ENCODE measurements at regions not wholly inside any gene's neighbourhood (a gene's known extent, or its start where the extent isn't known, plus 50 kb on each side); places are given as distances from the start of the nearest gene placed in this dataset.
"Not testable (repeated sequence)": the region's sequence is repeated elsewhere in the genome, so short reads cannot be mapped to it uniquely, and the experiment has no call there.

DNA sequence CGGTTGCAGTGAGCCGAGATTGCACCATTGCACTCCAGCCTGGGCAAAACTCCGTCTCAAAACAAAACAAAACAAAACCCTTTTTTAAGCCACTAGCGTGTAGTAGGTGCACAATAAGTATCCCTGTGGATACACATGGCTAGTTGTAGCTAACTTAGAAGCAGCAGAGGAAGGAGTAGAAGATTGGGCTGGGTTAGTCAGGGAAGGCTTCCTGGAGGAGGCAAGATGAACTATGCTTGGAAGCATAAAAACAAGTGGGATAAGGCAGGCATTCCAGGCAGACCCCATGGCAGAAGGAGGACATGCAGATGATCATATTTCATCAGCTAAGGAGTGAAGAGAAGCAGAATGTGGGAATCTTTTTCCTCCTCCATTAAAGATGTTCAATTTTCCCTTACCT lies 83.4 kb downstream of the IRX5 start:
- H3K4me3 ChIP-seq (ENCODE audit: low read depth, low read length) = no peak overlapping the region
- DNase-seq (ENCODE audit: low read depth) = no peak

DNA sequence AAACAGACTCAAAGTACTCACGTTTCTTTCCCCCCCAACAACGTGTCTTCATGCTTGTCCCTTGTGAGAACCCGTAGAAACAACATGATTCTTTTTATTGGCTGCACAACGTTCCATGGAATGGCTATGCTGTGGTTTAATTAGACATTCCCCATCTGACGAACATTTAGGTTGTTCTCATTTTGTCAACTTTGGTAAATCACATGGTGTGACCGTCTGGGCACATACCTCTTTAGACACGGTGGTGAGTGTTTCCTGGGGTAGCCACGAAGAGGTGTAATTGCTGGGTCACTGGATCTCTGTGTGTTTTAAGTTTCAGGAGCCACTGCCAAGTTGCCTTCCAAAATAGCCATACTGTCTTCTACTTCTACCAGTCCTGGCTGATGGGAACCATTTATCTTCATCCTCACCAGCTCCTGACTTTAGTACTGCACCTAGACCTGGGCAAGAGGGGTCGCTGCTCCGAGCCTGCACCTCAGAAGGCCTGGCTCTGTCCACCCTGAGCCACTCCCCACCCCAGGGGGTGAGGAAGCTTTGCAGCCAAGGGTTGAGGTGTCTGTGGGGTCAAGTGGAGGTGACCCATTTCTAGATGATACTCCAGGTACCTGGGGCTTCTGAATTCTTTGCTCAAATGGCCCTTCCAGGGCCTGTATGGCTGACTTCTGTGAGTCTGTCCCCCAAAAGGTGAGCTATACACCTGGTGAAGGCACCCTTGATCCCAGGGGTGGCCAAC lies 84.7 kb downstream of the IRX5 start:
- no peak for DNase-seq (ENCODE audit: low read depth)
- H3K4me3 ChIP-seq (ENCODE audit: low read depth, low read length) = no peak overlapping the region

DNA sequence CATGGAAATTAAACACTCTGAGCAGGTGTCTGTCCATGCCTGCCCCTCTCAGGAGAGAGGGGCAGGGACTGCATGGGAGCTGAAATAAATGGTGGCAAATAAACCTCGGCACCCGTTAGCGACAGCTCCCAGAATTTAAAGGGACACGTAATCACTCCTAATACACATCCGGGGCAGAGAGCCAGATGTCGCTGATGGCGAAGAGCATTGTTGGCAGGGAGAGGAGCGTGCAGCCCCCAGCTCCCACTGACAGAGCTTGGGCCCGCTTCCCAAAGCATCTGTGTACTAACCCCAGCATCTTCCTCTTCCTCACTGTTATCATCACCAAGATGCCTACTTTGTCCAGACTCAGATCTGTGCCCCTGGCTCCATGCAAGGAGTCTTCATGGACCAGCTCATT lies 85.8 kb downstream of the IRX5 start:
- no peak overlapping the region for H3K4me3 ChIP-seq (ENCODE audit: low read depth, low read length)
- DNase-seq (ENCODE audit: low read depth) = no peak

- DNase-seq (ENCODE audit: low read depth) = no peak
- H3K4me3 ChIP-seq (ENCODE audit: low read depth, low read length) = no peak overlapping the region
These were observed 86.7 kb downstream of the IRX5 start for GRCh38 chr16:55017321-55017720.

- DNase-seq (ENCODE audit: low read depth) = no peak
- H3K4me3 ChIP-seq (ENCODE audit: low read depth, low read length) = no peak overlapping the region
These were observed 88.2 kb downstream of the IRX5 start for GRCh38 chr16:55018881-55019280.

GRCh38 chr16:55019419-55020131 lies 88.9 kb downstream of the IRX5 start:
- no peak for DNase-seq (ENCODE audit: low read depth)
- H3K4me3 ChIP-seq (ENCODE audit: low read depth, low read length) = no peak overlapping the region

DNA sequence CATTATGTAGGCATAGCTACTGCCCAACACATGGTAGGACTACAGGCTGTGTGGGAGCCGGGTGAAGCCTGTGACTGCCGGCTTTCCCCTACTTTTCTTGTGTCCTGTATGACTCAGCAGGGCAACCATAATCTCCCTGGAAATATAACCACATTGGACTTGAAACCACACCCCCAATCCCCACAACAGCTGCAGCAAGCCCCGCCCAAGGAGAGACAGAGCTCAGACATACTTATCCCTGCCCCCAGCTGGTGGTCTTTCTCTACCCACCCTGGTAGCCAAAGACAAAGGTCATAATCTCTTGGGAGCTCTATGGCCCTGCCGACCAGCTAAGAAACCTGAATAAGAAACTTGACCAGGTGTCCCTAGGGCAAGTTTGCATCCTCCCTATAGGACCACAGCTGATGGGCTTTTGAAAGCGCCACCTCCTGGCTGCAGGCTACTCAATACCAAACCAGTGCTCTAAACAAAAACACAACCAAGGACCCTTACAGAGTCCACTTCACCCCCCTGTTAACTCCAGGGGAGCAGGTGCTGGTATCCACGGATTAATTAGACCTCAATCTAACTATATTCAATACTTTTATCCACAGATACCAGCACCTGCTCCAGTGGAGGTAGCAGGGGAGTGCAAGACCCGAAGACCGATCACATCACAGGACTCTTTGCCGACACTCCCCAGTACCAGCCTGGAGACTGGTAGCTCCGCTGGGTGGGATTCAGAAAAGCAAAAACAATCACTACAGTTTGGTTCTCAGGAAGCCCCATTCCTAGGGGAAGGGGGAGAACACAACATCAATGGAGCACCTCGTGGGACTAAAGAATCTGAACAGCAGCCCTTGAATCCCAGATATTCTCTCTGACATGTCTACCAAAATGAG lies 91.2 kb downstream of the IRX5 start:
- DNase-seq (ENCODE audit: low read depth) = no peak
- no peak overlapping the region for H3K4me3 ChIP-seq (ENCODE audit: low read depth, low read length)

- DNase-seq (ENCODE audit: low read depth); H3K4me3 ChIP-seq (ENCODE audit: low read depth, low read length): not testable (repeated sequence)
These were observed 96.6 kb downstream of the IRX5 start for GRCh38 chr16:55027260-55027659.

DNA sequence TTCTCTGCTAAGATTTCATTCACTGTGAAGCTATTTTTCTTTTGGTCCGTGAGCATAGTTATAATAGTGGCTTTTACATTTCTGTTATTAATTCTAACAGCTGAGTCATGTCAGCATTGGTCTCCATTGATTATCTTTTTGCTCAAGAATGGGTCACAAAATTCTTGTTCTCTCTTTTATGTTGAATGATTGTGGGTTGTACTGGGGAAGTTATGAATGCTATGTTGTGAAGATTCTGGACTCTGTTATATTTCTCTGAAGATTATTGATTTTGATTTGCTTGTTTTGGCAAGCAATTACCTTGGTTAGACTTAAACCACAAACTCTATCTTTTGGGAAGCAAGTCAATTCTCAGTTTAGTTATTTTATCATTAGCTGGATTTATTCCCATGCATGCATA lies 98.8 kb downstream of the IRX5 start:
- H3K4me3 ChIP-seq (ENCODE audit: low read depth, low read length) = no peak overlapping the region
- DNase-seq (ENCODE audit: low read depth) = no peak

DNA sequence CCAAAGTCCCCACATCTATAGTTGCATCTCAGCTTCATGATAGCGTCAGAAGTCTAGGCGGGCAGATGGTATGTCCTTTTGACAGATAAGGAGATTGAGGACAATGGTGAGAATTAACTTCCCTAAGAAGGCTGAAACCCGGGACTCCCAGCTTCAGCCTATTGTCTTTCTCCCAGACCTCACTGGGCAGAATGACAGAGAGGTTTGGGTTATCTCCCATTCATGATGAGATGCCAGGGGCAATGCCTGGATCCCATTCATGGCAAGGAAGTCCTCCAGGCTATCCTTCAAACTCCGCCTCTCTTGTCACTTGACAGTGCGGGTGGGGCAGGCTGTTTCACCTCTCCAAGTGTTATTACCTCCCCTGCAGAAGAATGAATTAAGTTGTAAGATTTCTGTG lies 100.3 kb downstream of the IRX5 start:
- no peak overlapping the region for H3K4me3 ChIP-seq (ENCODE audit: low read depth, low read length)
- no peak for DNase-seq (ENCODE audit: low read depth)

DNA sequence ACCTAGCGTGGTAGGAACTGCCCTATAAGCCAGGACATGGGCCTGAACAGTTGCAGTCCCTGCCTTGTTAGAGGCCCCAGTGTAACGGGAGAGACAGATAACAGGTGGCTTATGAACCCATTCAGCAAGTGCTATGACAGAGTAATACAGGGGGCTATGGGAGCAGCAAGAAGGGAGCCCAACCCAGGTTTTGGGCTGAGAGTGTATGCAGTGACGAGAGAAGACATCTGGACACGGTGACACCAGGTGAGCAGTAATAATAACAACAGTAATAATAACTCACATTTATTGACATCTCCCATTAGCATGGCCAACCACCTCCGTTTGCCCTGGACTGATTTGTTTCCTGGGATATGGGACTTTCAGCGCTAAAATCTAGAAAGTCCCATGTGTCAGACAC lies 100.8 kb downstream of the IRX5 start:
- DNase-seq (ENCODE audit: low read depth) = no peak
- H3K4me3 ChIP-seq (ENCODE audit: low read depth, low read length) = no peak overlapping the region

DNA sequence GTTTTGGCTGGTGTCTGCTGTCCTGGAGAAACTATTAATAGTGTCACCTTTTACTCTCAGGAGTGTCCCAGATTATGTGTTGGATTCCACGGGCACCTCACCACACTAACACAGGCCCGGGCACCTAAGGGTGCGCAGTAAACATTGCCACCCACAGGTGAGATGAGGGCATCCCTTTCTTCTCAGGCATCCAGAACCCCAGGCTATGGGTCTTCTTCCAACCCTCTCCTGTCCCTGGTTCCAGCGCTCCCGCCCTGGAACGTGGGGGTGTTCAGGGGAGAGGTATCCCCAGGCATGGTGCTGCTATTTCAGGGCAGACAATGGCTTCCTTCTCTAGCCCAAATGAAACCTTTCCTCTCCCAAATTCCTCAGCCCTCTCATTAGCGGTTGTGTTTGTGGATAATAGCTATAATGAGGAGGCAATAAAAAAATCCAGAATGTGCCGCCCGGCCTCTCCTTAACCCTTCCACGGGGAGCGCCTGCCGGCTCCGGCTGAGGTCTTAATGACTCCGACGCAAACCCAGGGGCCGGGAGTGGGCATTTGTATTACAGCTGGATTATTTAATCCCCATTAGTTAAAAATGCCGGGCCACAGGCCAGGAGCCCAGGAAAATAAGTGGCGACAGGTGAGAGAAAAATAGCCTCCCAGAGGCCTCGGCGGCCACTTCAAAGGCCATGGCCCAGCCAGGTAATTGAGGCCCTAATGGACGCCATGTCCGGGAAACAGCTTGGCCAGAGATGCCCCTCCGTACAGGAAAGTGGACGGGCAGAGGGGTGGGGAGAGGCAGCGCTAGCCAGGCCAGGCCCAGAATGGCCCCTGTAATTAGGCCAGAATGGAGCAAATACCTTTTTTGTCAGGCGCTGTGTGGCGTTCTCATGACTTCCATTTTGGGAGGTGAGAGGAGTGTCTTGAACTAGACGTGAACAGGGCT lies 102.8 kb downstream of the IRX5 start:
- H3K4me3 ChIP-seq (ENCODE audit: low read depth, low read length) = no peak overlapping the region
- no peak for DNase-seq (ENCODE audit: low read depth)

DNA sequence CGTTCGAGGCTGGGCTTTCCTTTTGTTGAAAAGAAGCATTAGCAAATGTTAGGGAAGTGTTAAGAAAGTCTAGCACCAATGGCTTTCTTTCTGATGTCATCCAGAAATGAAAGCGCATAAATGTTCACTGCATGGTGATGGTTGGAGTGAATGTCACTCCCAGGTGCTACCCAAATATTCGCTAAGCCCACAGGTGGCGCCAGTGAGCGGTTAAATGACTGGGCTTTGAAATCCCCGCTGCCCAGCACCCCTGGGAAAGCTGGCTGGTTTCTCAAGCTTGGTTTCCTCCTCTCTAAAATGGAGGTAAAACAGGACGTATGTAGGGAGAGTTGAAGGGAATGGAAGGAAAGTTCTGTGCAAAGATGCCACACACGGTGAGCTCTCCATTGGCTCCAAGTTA lies 104.4 kb downstream of the IRX5 start:
- no peak for DNase-seq (ENCODE audit: low read depth)
- no peak overlapping the region for H3K4me3 ChIP-seq (ENCODE audit: low read depth, low read length)

GRCh38 chr16:55035956-55036355 lies 105.3 kb downstream of the IRX5 start:
- H3K4me3 ChIP-seq (ENCODE audit: low read depth, low read length) = no peak overlapping the region
- peak; percentile 15 for DNase-seq (ENCODE audit: low read depth)

DNA sequence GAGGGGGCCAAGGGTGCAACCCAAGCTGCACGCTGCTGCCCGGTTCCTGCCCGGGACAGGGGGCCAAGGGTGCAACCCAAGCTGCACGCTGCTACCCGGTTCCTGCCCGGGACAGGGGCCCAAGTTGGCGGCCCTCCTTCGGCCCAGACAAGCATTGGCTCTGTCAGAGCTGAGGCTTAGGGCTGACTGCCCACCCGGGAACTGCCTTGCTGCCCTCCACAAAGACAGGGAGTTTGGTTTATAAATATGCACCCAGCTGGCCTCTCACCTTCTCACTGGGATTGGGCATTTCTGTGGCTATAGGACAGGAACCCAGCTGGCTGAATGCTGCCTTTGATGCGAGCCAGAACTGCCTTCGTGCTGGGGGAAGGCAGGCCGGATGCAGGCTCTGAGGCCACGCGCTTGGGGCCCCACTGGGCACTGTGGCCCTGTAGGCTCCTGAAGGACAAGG lies 105.7 kb downstream of the IRX5 start:
- no peak for DNase-seq (ENCODE audit: low read depth)
- no peak overlapping the region for H3K4me3 ChIP-seq (ENCODE audit: low read depth, low read length)

DNA sequence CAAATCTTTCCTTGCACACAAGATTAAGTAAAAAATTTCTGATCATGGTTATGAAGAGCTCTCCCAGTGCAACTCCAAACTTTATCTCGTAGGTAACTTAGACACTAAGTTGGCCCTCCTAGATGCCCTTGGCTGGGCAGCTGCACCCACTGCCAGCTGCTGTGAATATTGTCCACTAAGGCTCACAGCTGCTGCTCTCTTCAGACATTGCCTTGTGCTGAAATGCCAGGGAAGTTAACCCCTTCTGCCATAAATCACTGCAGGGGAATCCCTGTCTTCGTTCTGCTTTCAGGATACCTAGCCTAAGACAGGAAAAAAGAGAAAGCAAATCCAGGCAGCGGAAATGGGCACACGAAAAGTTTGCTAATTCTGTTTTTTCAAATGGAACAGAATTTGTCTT lies 106.4 kb downstream of the IRX5 start:
- H3K4me3 ChIP-seq (ENCODE audit: low read depth, low read length) = no peak overlapping the region
- DNase-seq (ENCODE audit: low read depth) = peak; percentile 2

DNA sequence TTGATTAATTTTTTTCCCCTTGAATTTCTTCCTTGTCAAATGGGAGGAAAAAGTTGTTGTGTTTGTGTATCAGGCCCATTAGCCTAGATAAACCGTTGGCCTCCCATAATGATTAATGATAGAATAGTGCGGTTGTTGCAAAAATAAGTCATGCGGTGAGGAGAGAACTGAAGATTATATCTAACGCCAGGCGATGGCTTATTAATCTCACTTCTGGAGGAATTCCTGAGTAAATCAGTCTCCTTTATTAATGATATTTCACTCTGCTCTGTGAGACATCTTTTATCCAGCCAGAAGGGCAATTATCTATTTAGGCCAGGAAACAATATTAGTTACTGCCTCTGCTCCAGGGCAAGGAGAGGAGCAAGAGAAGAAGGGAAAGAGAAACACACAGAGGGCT lies 107.3 kb downstream of the IRX5 start:
- no peak overlapping the region for H3K4me3 ChIP-seq (ENCODE audit: low read depth, low read length)
- DNase-seq (ENCODE audit: low read depth) = no peak

GRCh38 chr16:55039042-55039441 lies 108.4 kb downstream of the IRX5 start:
- H3K4me3 ChIP-seq (ENCODE audit: low read depth, low read length) = no peak overlapping the region
- no peak for DNase-seq (ENCODE audit: low read depth)

DNA sequence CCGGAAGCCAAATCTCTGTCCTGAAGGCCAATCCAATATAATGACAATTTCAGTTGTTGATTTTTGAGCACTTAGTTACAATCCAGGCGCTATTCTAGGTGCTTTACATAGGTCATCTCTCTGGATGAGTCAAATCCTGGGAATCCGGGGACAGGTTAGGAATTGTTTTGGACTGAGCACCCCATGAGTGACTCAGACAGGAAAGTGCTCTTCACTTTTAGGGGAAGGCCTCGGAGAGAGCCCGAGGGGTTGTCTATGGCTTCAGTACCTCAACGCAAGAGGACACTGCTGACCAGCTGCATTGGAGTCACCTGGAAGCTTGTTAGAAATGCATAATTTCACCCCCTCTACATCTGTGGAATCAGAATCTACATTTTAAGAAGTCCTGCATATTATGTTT lies 108.8 kb downstream of the IRX5 start:
- DNase-seq (ENCODE audit: low read depth) = no peak
- H3K4me3 ChIP-seq (ENCODE audit: low read depth, low read length) = no peak overlapping the region

All from skeletal muscle cell (primary cell).